GM21390 (cell line): ENCODE measurements at regions not wholly inside any gene's neighbourhood (a gene's known extent, or its start where the extent isn't known, plus 50 kb on each side); places are given as distances from the start of the nearest gene placed in this dataset.
A peak's percentile ranks its signal among the peaks of the same experiment; 100 is the strongest.
"Not testable (repeated sequence)": the region's sequence is repeated elsewhere in the genome, so short reads cannot be mapped to it uniquely, and the experiment has no call there.

Experiments used
- ATAC-seq: cut with Tn5 transposase; IDR thresholded peaks from one replicate; pipeline ENCODE4 v1.9.1; 2021; ENCODE audit not compliant: unreplicated experiment

DNA sequence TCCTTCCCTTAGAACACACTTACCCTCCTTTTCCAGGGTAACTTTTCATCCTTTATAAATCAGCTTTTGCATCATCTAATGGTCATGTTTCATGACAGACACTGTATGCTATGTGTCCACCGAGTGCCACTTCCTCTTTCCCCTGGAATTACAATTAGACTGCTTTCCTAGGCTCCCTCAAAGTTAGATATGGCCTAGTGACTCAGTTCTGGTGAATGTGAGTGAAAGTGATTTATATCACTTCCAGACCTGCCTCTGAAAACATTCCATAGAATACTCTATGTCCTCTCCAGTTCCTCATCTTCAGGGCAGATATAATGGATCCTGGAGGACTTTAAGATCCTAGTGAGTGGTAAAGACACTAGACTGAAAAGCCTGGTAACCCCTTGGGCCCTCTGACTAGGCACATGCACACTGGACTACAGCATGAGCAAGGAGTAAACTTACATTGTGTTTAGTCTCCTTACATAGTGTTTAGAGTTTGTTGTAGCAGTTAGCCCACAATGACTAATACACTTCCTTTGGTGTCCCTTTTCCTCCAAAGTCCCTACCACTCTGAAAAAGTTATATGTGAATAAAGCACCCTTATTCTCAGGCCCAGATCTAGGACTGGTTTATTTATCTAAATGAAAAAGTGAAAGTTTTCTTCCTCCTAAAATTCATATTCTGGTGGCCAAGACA lies 59.3 kb downstream of the GPR88 start:
- ATAC-seq, result no peak

DNA sequence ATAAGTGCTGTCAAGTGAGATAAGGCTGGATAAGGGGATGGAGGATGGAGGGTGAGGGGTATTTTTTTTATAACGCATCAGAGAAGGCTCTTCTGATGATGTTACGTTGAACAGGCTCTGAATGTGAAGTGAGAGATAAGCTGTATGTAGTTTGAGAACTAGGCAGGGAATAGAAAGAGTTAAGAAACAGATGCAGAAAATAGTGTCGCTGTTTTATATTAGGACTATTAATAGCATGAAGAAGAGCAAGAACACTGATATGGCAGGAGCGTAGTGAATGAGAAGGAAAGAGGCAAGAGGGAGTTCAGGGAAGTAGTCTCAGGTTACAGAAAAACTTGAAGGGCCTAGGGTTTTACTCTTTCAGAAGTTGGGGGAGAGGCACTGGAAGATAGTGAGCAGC lies 59.8 kb downstream of the GPR88 start:
- ATAC-seq, result no peak

- not testable (repeated sequence) for ATAC-seq
Measured at GRCh38 chr1:100600377-100600776, 62.4 kb downstream of the GPR88 start.

DNA sequence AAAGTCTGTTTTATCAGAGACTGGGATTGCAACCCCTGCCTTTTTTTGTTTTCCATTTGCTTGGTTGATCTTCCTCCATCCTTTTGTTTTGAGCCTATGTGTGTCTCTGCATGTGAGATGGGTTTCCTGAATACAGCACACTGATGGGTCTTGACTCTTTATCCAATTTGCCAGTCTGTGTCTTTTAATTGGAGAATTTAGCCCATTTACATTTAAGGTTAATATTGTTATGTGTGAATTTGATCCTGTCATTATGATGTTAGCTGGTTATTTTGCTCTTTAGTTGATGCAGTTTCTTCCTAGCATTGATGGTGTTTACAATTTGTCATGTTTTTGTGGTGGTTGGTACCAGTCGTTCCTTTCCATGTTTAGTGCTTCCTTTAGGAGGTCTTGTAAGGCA lies 64.1 kb downstream of the GPR88 start:
- ATAC-seq, result not testable (repeated sequence)

- no peak for ATAC-seq
Measured at GRCh38 chr1:100604372-100604771, 66.4 kb downstream of the GPR88 start.

GRCh38 chr1:100606438-100606837 lies 68.5 kb downstream of the GPR88 start:
- ATAC-seq, result no peak

- ATAC-seq, result no peak
Measured at GRCh38 chr1:100607628-100608240, 69.8 kb downstream of the GPR88 start.

DNA sequence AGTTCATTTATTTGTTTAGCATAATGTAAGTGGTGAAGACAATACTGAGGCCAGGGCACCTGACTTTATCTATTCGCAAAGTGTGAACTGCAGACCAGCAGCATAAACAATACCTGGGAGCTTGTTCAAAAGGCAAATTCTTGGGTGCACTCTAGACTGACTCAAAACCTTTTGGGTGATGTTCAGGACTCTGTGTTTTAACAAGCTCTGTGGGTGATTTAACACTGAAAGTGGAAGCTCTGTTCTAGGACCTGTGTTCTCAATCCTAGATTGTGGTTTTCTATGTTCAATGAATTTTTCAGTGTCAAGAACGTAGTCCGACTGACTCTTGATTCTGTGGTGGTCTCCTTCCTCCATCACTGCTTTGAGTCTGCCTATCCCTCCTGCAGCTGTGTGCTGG lies 71.9 kb downstream of the GPR88 start:
- no peak for ATAC-seq

- no peak for ATAC-seq
Measured at GRCh38 chr1:100611086-100611485, 73.1 kb downstream of the GPR88 start.

- no peak for ATAC-seq
Measured at GRCh38 chr1:100612540-100612939, 74.6 kb downstream of the GPR88 start.

DNA sequence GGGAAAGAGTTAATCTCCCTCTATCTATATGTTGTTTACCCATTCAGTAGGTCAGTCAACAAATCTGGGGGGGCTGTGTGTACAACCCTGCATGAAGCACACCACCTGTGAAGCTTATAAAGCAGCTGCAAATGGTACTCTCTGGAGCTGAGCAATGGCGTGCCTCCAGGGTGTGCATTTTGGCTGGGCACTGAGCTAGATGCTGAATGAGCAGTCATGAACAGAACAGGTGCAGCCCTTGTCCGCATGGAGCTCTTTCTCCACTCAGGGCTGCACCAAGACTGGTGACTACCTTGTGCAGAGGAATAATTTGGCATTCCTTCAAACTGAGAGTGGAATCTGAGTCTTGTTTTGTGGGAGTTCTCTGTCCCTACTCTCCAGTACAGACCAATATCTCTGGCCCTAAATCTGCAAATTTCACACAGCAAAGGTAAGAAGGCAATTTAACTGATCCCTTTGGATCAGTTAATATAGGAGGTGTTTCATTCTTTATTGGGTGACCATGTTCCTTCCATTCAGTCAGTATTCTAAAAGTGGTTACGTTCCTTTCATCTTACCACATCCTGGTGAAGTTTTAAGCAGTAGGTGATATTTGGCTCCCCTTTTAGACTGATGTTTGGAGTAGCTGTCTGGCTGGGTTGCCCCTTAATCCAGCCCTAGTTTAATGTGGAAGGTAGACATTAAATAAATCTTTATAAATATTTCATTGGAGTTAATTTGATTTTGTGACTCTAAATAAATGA lies 76.0 kb downstream of the GPR88 start:
- ATAC-seq, result no peak

DNA sequence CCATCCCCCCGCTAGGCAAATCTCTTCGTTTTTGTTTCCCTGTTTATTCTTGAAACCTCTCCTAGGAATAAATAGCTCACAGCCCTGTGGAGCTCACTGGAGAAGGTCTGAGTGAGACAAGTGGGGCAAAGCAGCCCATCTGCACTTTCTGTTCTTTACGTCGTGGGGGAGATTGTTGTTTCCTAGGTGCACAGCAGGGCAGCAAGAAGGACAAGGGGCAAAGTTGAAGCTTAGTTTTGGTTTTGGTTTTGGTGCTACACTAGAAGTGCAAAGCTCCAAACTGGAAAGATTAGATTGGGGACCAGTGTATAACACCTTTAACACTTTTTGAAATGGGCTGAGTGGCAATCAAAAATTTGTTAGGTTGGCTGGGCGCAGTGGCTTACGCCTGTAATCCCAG lies 76.6 kb downstream of the GPR88 start:
- no peak for ATAC-seq

DNA sequence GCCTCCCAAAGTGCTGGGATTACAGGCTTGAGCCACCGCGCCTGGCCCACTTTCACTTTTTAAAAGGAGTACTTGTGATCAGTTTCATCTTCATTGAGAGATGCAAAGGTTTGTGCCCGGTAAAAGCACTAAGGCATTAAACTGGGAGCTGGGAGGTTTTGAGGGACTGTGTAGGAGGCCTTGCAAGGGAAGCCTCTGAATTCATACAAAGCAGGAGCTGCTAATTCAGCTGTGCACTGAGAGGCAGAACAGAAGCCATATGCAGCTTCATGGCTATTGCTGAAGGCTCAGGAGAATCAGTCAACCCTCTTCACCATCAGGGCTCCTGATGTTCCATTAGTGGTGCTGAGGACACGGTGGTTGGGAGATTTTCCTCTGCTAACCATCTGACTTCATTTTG lies 77.7 kb downstream of the GPR88 start:
- no peak for ATAC-seq

DNA sequence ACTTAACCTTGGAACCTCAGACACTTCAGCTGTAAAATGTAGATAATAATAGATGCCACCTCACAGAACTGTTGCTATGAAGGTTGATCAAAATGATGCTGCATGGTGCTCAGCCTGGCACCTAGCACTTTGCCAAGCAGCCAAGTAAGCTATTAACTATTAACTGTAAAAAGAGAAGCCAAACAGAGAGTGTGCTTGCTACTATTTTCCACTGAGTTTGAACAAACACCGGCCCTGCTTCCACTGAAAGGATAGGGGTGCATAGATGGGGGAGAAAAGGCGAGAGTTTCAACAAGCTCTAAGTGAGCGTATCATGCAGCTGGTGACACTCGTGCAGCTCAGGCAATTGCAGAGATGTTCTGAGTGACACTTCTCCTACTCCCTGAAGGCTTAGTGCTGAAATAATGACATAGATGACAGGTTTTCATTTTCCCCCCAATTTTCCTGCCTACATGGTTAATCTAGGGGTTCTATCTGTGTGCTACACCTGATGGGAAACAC lies 78.2 kb downstream of the GPR88 start:
- no peak for ATAC-seq

DNA sequence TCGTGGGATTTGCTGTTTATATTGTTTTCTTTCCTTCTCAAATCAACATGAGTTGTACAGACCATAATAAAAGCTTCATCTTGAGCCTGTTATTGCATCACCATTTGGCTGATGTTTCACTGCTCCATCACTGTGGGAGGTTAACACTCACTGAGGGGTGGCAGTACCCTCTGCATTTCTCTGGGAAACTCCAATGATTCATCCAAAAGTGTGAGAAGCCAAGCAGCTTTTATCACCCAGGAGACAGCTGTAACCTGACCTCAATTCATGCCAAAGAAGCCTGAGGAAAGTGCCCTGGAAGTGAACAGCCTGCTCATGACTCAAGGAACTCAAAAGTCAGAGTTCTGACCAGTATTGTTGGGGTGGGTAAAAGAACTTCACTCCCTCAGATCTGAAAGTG lies 84.1 kb downstream of the GPR88 start:
- no peak for ATAC-seq

- no peak for ATAC-seq
Measured at GRCh38 chr1:100622506-100622905, 84.6 kb downstream of the GPR88 start.

- no peak for ATAC-seq
Measured at GRCh38 chr1:100622966-100623762, 85.2 kb downstream of the GPR88 start.

- ATAC-seq, result no peak
Measured at GRCh38 chr1:100624886-100625610, 87.1 kb downstream of the GPR88 start.

- peak; percentile 57 for ATAC-seq
Measured at GRCh38 chr1:100626397-100626796, 88.5 kb downstream of the GPR88 start.

DNA sequence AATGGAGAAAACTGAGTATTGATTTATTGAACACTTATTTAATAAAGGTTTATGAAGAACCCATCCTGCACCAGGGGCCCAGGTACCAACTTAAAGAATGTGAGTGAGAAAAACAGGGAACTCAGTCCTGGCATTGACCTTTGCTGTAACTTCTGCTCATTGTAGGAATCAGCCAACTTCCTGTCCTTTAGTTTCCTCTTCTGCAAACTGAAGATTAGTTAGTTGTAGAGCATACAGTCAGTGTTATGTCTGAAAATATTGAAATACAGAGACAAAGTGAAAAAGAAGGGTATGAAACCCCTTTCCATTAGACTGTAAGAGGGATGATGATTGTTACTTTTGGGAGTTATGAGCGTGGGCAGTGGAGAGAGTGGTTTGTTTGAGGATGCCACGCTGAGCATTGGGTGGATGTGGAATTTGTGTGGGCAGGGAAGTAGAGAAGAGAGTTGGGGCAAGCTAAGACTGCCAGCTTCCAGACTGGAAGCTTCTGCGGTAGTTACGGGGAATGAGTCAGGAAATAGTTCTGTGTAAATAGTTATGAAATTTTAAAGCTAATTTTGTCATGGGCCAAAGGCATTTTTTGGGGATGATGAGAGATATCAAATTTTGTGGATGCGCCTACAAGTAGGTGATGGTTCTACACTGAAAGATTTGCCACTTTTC lies 89.2 kb downstream of the GPR88 start:
- no peak for ATAC-seq
